ENCODE measurements at regions not wholly inside any gene's neighbourhood (a gene's known extent, or its start where the extent isn't known, plus 50 kb on each side); places are given as distances from the start of the nearest gene placed in this dataset.

- no peak for TF ChIP-seq CTCF (IDR thresholded peaks at IDR 0.05; ENCODE audit: low read length)
- TF ChIP-seq EZH2 (IDR thresholded peaks at IDR 0.05; ENCODE audit: borderline replicate concordance, low read length) = no peak
These were observed 80.1 kb downstream of the KLF5 start for GRCh38 chr13:73138638-73139491.
